CD4-positive, CD25-positive, alpha-beta regulatory T cell (primary cell): ENCODE measurements at regions not wholly inside any gene's neighbourhood (a gene's known extent, or its start where the extent isn't known, plus 50 kb on each side); places are given as distances from the start of the nearest gene placed in this dataset.
A peak's percentile ranks its signal among the peaks of the same experiment; 100 is the strongest.

Source experiments
- ATAC-seq, 2 donors: fragments of 150-1000 bp; cut with Tn5 transposase; one replicate each; pipeline ENCODE4 v1.10.0; 2021; ENCODE audit warnings: low read depth in 2 of 2, moderate number of reproducible peaks in 2 of 2, moderate library complexity in 1 of 2
- DNase-seq, 3 donors: peaks; one replicate each; pipeline versions ENCODE4 v3.0.0 to v3.0.0-alpha.2; 2012 to 2022; ENCODE audit warnings: mixed read lengths in 1 of 3
- H3K27ac ChIP-seq: one replicate; pipeline ENCODE4 v1.7.0; 2013; ENCODE audit warnings: mild to moderate bottlenecking, low read length; ENCODE audit not compliant: insufficient read depth, poor library complexity, severe bottlenecking
- H3K27me3 ChIP-seq: one replicate; pipeline ENCODE4 v1.7.0; 2013; ENCODE audit warnings: low read length; ENCODE audit not compliant: control insufficient read depth, insufficient read depth
- H3K36me3 ChIP-seq: one replicate; pipeline ENCODE4 v1.7.0; 2013; ENCODE audit warnings: mild to moderate bottlenecking, low read length, moderate library complexity; ENCODE audit not compliant: control insufficient read depth, insufficient read depth
- H3K4me1 ChIP-seq: 2 replicates; pipeline ENCODE4 v1.7.0; 2013; ENCODE audit warnings: mild to moderate bottlenecking, low read length; ENCODE audit not compliant: insufficient read depth, control insufficient read depth, poor library complexity, severe bottlenecking
- H3K4me3 ChIP-seq: one replicate; pipeline ENCODE4 v1.7.0; 2013; ENCODE audit warnings: low read depth, mild to moderate bottlenecking, low read length, moderate library complexity
- H3K9me3 ChIP-seq, 2 experiments: 1 replicate in 1 of 2; 2 replicates in 1 of 2; pipeline ENCODE4 v1.7.0; 2013; ENCODE audit warnings: low read length in 2 of 2, mild to moderate bottlenecking in 1 of 2, moderate library complexity in 1 of 2; ENCODE audit not compliant: control insufficient read depth in 2 of 2
- H3K27ac Mint-ChIP-seq, 3 donors: one replicate each; pipeline ENCODE4 v1.8.0; 2020 to 2022; ENCODE audit warnings: mild to moderate bottlenecking in 3 of 3, mixed read lengths in 3 of 3, moderate library complexity in 2 of 3
- H3K27me3 Mint-ChIP-seq: one replicate; pipeline ENCODE4 v1.8.0; 2022; ENCODE audit warnings: mild to moderate bottlenecking, mixed read lengths
- H3K36me3 Mint-ChIP-seq: one replicate; pipeline ENCODE4 v1.8.0; 2020; ENCODE audit warnings: mixed read lengths
- H3K4me1 Mint-ChIP-seq, 4 donors: one replicate each; pipeline ENCODE4 v1.8.0; 2020 to 2022; ENCODE audit warnings: mixed read lengths in 4 of 4, mild to moderate bottlenecking in 1 of 4
- H3K4me3 Mint-ChIP-seq, 4 donors: one replicate each; pipeline ENCODE4 v1.8.0; 2020 to 2022; ENCODE audit warnings: mild to moderate bottlenecking in 4 of 4, mixed read lengths in 4 of 4, moderate library complexity in 3 of 4
- H3K9me3 Mint-ChIP-seq, 7 donors: one replicate each; pipeline ENCODE4 v1.8.0; 2020 to 2022; ENCODE audit warnings: mixed read lengths in 7 of 7, mild to moderate bottlenecking in 3 of 7, moderate library complexity in 2 of 7

DNA sequence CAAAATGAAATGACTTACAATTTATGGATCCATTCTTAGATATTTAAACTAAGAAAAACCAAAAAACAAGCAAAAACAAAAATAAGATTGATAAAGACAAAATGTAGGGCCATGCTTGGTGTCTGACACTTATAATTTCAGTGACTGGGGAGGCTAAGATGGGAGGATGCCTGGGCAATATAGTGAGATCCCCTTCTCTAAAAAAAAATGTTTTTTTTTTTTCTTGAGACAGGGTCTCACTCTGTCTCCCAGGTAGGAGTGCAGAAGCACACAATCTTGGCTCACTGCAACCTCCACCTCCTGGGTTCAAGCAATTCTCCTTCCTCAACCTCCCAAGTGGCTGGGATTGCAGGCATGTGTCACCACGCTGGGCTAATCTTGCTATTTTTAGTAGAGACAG, 92.4 kb downstream of the HFE start:
- Histone ChIP-seq H3K27me3 (no peaks in the 10 kb centered on the region), H3K4me3 (no peak overlapping the region), H3K4me1 (peaks cover 27% of the 10 kb centered on the region), H3K36me3 (no peaks in the 10 kb centered on the region), H3K27ac (no peak overlapping the region), H3K9me3 (no peaks in the 10 kb centered on the region)
- peaks cover 4% of the 10 kb centered on the region for H3K27me3 Mint-ChIP-seq
- H3K4me1 Mint-ChIP-seq = peaks cover 24 to 43% (median 33%) of the 10 kb centered on the region in 4 donors
- no peak for ATAC-seq
- H3K9me3 Mint-ChIP-seq = no peaks in the 10 kb centered on the region
- H3K4me3 Mint-ChIP-seq = no peak overlapping the region
- no peak for DNase-seq
- H3K27ac Mint-ChIP-seq = no peak overlapping the region
- H3K36me3 Mint-ChIP-seq = no peaks in the 10 kb centered on the region

DNA sequence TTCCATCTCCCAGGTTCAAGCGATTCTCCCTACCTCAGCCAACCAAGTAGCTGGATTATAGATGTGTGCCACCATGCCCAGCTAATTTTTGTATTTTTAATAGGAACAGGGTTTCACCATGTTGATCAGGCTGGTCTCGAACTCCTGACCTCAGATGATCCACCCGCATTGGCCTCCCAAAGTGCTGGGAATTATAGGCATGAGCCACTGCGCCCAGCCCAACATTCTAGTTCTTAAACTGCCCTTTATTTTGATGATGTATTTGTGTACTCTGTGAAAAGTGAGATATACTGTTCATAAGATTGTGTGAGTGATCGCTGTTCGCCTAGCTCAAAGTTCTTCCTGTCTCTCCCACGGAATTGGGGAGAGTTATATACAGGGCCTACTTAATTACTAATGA, 93.1 kb downstream of the HFE start:
- no peak for ATAC-seq
- H3K4me1 Mint-ChIP-seq = peaks cover 23 to 42% (median 32%) of the 10 kb centered on the region in 4 donors
- peaks cover 1% of the 10 kb centered on the region for H3K27me3 Mint-ChIP-seq
- H3K36me3 Mint-ChIP-seq = no peaks in the 10 kb centered on the region
- no peak for DNase-seq
- Histone ChIP-seq H3K36me3 (no peaks in the 10 kb centered on the region), H3K27ac (peak overlapping the region; percentile 57), H3K27me3 (no peaks in the 10 kb centered on the region), H3K4me3 (peak overlapping the region; percentile 26), H3K9me3 (no peaks in the 10 kb centered on the region), H3K4me1 (peaks cover 25% of the 10 kb centered on the region)
- peak overlapping the region in 2 of 4 donors; percentile 44 to 49 for H3K4me3 Mint-ChIP-seq
- peak overlapping the region; percentile 1 to 67 (median 31) for H3K27ac Mint-ChIP-seq
- H3K9me3 Mint-ChIP-seq = no peaks in the 10 kb centered on the region

DNA sequence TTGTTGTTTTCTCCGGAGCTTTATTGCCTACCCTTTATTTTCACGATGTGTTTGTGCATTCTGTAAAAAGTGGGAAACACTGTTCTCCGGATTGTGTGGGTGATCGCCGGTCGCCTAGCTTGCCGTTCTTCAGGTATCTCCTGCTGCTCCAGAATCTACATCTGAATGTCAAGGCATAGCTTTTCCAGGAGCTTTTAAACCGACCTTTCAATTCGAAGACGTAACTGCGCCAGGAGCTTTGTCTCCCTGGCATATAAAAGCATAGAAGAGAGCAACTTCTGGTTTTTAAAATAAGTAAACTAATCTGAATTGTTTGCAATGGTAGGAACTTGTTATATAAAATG, 96.0 kb downstream of the HFE start:
- Mint-ChIP-seq H3K27ac (peak overlapping the region; percentile 88 to 99 (median 95)), H3K4me3 (peak overlapping the region; percentile 88 to 96 (median 96)), H3K9me3 (no peaks in the 10 kb centered on the region), H3K27me3 (no peaks in the 10 kb centered on the region), H3K36me3 (no peaks in the 10 kb centered on the region), H3K4me1 (peaks cover 23 to 49% (median 33%) of the 10 kb centered on the region in 4 donors)
- peak overlapping the region; percentile 87 for H3K27ac ChIP-seq
- no peak for DNase-seq
- H3K36me3 ChIP-seq = no peaks in the 10 kb centered on the region
- no peaks in the 10 kb centered on the region for H3K27me3 ChIP-seq
- H3K4me3 ChIP-seq = peak overlapping the region; percentile 93
- H3K9me3 ChIP-seq = no peaks in the 10 kb centered on the region
- ATAC-seq = no peak
- H3K4me1 ChIP-seq = peaks cover 25% of the 10 kb centered on the region

DNA sequence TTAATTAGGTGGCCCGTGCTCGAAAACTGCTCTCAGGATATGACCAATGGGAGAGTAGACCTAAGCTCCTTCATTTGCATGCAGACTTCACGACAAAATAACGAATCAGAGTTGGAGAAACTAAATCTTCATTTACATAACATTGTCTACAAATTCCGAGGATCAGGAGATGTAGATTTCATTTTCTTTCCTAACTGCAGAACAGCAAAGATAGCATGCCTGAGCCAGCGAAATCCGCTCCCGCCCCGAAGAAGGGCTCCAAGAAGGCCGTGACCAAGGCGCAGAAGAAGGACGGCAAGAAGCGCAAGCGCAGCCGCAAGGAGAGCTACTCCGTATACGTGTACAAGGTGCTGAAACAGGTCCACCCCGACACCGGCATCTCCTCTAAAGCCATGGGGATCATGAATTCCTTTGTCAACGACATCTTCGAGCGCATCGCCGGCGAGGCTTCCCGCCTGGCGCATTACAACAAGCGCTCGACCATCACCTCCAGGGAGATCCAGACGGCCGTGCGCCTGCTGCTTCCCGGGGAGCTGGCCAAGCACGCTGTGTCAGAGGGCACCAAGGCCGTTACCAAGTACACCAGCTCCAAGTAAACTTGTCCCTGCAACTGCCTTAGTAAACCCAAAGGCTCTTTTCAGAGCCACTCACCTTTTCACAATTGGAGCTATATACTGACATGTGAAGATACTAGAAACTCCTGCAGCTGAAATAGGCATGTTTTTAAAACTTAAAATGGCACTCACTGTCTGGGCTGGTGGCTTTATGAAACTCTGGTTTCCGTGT, 96.5 kb downstream of the HFE start:
- Histone ChIP-seq H3K36me3 (no peaks in the 10 kb centered on the region), H3K27me3 (no peaks in the 10 kb centered on the region), H3K4me1 (peaks cover 30% of the 10 kb centered on the region), H3K27ac (peak overlapping the region; percentile 87), H3K9me3 (no peaks in the 10 kb centered on the region), H3K4me3 (peak overlapping the region; percentile 93)
- H3K4me3 Mint-ChIP-seq = peak overlapping the region; percentile 88 to 96 (median 96)
- H3K9me3 Mint-ChIP-seq = no peaks in the 10 kb centered on the region
- H3K4me1 Mint-ChIP-seq = peaks cover 24 to 54% (median 36%) of the 10 kb centered on the region in 4 donors
- peaks cover 2% of the 10 kb centered on the region for H3K27me3 Mint-ChIP-seq
- DNase-seq = peak; percentile 44 to 95 (median 85)
- no peaks in the 10 kb centered on the region for H3K36me3 Mint-ChIP-seq
- H3K27ac Mint-ChIP-seq = peak overlapping the region; percentile 88 to 99 (median 95)
- ATAC-seq = peak; percentile 89 to 91

DNA sequence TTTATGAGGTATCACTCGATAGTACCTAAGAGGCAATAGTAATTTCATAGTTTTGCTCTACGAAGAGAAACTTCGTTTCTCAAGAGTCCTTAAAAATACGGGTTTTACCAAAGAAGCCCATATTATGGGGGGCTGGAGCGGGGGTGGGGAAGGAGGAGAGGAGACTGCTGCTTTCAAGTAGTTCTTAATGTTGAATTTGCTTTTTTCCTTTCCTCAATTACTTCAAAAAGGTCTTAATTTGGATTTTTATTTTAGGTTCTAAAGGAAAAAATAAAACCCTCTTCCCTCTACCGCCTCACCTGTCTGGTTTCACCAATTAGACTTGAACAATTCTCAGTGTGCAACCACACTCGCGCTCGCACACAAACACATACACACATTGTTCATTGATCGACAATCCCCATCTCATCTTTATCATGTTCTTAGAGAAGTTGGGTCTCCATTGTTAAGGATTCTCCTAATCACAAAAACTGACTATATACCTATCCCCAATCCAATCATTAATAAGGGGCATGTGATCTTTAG, 97.2 kb downstream of the HFE start:
- Mint-ChIP-seq H3K9me3 (no peaks in the 10 kb centered on the region), H3K4me3 (peak overlapping the region; percentile 88 to 96 (median 96)), H3K27me3 (peaks cover 6% of the 10 kb centered on the region), H3K36me3 (no peaks in the 10 kb centered on the region), H3K27ac (peak overlapping the region; percentile 88 to 99 (median 95)), H3K4me1 (peaks cover 26 to 59% (median 41%) of the 10 kb centered on the region in 4 donors)
- ATAC-seq (no peak), DNase-seq (no peak)
- Histone ChIP-seq H3K27ac (peak overlapping the region; percentile 87), H3K9me3 (no peaks in the 10 kb centered on the region), H3K4me1 (peaks cover 37% of the 10 kb centered on the region), H3K27me3 (no peaks in the 10 kb centered on the region), H3K36me3 (no peaks in the 10 kb centered on the region), H3K4me3 (peak overlapping the region; percentile 93)

DNA sequence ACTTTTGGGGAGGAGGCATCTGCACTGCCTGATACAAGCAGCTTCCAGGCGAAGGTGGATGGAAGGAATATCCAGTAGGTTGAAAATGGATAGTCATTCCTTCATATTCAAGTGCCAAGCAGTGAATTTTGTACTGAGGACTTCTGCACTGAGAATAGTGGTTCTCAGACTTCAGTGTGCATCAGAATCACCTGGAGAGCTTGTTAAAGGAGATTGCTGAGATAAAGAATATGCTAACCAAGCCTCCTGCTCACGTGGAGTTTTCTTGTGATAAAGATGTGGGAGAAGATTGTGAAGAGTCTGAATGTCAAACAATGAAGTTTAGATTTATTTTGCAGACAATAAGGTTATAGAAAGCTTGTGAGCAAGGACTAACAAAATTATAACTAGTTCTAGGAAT, 97.8 kb downstream of the HFE start:
- no peak overlapping the region for H3K27ac ChIP-seq
- peaks cover 38% of the 10 kb centered on the region for H3K4me1 ChIP-seq
- H3K36me3 Mint-ChIP-seq = no peaks in the 10 kb centered on the region
- no peaks in the 10 kb centered on the region for H3K36me3 ChIP-seq
- peak overlapping the region in 2 of 3 donors; percentile 87 to 88 for H3K27ac Mint-ChIP-seq
- H3K27me3 ChIP-seq = no peaks in the 10 kb centered on the region
- ATAC-seq = no peak
- H3K27me3 Mint-ChIP-seq = peaks cover 6% of the 10 kb centered on the region
- DNase-seq = no peak
- H3K4me3 ChIP-seq = no peak overlapping the region
- no peaks in the 10 kb centered on the region for H3K9me3 ChIP-seq
- no peaks in the 10 kb centered on the region for H3K9me3 Mint-ChIP-seq
- peaks cover 30 to 64% (median 44%) of the 10 kb centered on the region in 4 donors for H3K4me1 Mint-ChIP-seq
- H3K4me3 Mint-ChIP-seq = peak overlapping the region in 2 of 4 donors; percentile 88 to 96

DNA sequence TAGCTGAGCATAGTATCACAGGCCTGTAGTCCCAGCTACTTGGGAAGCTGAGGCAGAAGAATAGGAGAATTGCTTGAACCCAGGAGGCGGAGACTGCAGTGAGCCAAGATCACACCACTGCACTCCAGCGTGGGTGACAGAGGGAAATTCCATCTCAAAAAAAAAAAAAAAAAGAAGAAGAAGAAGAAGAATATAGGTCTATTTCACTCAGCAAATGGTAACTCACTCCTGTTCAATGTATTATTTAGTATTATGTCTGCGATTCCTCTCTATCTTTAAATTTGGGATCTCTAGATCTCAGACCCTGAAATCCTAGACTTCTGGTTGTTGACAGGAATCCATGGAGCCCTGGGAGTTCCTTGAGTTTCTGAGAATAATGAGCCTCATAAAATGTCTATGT, 98.6 kb downstream of the HFE start:
- DNase-seq = no peak
- no peaks in the 10 kb centered on the region for H3K36me3 Mint-ChIP-seq
- peaks cover 37% of the 10 kb centered on the region for H3K4me1 ChIP-seq
- no peak overlapping the region for H3K4me3 ChIP-seq
- no peaks in the 10 kb centered on the region for H3K36me3 ChIP-seq
- H3K9me3 Mint-ChIP-seq = no peaks in the 10 kb centered on the region
- peak overlapping the region in 3 of 4 donors; percentile 0 to 88 (median 58) for H3K4me3 Mint-ChIP-seq
- H3K27me3 ChIP-seq = no peaks in the 10 kb centered on the region
- no peak overlapping the region for H3K27ac ChIP-seq
- peaks cover 6% of the 10 kb centered on the region for H3K27me3 Mint-ChIP-seq
- no peaks in the 10 kb centered on the region for H3K9me3 ChIP-seq
- no peak for ATAC-seq
- H3K27ac Mint-ChIP-seq = no peak overlapping the region
- H3K4me1 Mint-ChIP-seq = peaks cover 27 to 58% (median 38%) of the 10 kb centered on the region in 4 donors
